Gastroesophageal sphincter (tissue), 3 donors: ENCODE measurements at regions not wholly inside any gene's neighbourhood (a gene's known extent, or its start where the extent isn't known, plus 50 kb on each side); places are given as distances from the start of the nearest gene placed in this dataset.

Experiments used
- CTCF ChIP-seq, 4 experiments: fragments of 200-600 bp in 2 of 4; fragments of 450-650 bp in 2 of 4; sonication (generic) in 1 of 4; IDR thresholded peaks; one replicate each; pipeline ENCODE4 v1.5.1; 2017 to 2019; ENCODE audit warnings: antibody characterized with exemption in 4 of 4, mild to moderate bottlenecking in 2 of 4, moderate library complexity in 2 of 4
- EP300 ChIP-seq: sonication (generic); formaldehyde crosslinking; IDR thresholded peaks from one replicate; pipeline ENCODE4 v1.6.1; 2017; ENCODE audit warnings: antibody characterized with exemption, mild to moderate bottlenecking
- POLR2A ChIP-seq, 2 donors: fragments of 450-650 bp; IDR thresholded peaks; one replicate each; pipeline ENCODE4 v1.6.1; 2017; ENCODE audit warnings: antibody characterized with exemption in 2 of 2, mild to moderate bottlenecking in 2 of 2, moderate library complexity in 1 of 2
- POLR2AphosphoS5 ChIP-seq: sonication (generic); formaldehyde crosslinking; IDR thresholded peaks from one replicate; pipeline ENCODE4 v1.6.1; 2017; ENCODE audit warnings: antibody characterized with exemption

DNA sequence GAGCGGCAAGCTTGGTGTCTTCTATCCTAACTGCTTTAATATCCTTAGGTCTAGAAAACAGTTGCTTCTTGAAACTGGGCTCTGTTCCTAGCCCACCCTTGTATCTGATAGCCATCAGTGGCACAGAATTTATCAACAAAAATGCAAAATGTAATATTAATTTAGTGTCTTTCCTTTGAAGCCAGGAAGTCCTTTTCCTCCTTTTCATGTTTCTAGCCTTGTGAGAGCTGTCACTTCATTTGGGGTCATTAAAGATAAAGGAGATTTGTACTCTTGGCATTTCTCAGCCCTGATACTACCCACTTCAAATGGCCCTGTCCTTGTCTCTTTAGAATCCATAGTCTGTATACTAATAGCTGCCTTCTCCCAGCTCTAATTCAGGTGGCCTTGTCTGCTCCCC is 111.0 kb downstream of the GAS1 start:
- TF ChIP-seq CTCF (IDR thresholded peaks at IDR 0.05) (no peak), POLR2A (IDR thresholded peaks at IDR 0.05) (no peak), POLR2AphosphoS5 (no peak), EP300 (no peak)
